GM13977 (cell line): ENCODE measurements at regions not wholly inside any gene's neighbourhood (a gene's known extent, or its start where the extent isn't known, plus 50 kb on each side); places are given as distances from the start of the nearest gene placed in this dataset.

Source experiments
- DNase-seq: peaks from one replicate; pipeline ENCODE4 v3.0.0; 2012; ENCODE audit warnings: low spot score
- in situ Hi-C: fragments of 300-500 bp; cut with MboI; formaldehyde crosslinking; loops from one replicate; pipeline ENCODE4 v1.12.0; 2022; ENCODE audit warnings: low sequenced_read_pairs, low pct_unique_long_range_greater_than_20kb, mixed read lengths, inconsistent platforms; ENCODE audit not compliant: unreplicated experiment
- TF ChIP-seq, protein P1 (sequence below): IDR thresholded peaks from 2 replicates; pipeline ENCODE4 v1.5.1; 2012; ENCODE audit warnings: mild to moderate bottlenecking, control low read depth; ENCODE audit not compliant: insufficient read depth; ENCODE audit errors: extremely low read depth, missing control alignments

GRCh38 chr15:69557020-69557706 is 104.5 kb downstream of the RPLP1 start:
- in situ Hi-C loops: no loop called here
- DNase-seq: no peak
- TF ChIP-seq, protein P1, sequence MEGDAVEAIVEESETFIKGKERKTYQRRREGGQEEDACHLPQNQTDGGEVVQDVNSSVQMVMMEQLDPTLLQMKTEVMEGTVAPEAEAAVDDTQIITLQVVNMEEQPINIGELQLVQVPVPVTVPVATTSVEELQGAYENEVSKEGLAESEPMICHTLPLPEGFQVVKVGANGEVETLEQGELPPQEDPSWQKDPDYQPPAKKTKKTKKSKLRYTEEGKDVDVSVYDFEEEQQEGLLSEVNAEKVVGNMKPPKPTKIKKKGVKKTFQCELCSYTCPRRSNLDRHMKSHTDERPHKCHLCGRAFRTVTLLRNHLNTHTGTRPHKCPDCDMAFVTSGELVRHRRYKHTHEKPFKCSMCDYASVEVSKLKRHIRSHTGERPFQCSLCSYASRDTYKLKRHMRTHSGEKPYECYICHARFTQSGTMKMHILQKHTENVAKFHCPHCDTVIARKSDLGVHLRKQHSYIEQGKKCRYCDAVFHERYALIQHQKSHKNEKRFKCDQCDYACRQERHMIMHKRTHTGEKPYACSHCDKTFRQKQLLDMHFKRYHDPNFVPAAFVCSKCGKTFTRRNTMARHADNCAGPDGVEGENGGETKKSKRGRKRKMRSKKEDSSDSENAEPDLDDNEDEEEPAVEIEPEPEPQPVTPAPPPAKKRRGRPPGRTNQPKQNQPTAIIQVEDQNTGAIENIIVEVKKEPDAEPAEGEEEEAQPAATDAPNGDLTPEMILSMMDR: no peak

- DNase-seq: no peak
- in situ Hi-C loops: no loop called here
- TF ChIP-seq, protein P1: no peak
These were observed 105.2 kb downstream of the RPLP1 start for GRCh38 chr15:69557707-69558409.

DNA sequence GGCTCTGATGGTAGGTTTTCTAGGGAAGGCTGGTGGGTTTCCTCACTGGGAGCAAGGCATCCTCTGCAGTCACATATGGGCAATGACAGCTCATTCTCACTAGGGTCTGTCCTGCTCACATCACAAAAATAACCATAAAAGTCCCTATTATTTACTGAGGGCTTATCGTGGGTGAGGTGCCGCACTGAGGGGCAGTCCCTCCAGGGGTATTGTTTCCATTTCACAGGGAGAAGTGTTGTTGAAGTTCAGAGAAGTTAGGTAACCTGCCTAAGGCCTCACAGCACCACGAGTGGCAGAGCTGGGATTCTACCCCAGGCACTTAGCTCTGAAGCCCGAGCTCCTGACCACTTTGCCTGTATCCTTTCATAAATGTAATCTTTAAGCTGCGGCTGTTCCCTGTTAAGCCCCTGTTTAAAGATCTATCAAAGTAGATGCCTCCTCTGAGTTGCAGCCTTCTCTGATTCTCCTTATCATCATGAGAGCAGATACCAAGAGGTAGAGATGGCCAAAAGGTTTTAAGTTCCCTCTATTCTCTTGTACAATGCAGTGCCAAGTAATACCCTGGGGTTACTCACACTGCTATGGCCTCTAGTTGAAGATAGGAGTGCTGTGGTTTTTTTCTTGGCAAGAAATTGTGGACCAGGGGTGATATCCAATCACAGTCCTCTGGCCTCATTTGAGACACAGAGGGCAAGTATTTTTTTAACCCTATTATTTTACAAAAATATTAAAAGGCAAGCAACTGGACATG is 107.0 kb downstream of the RPLP1 start:
- in situ Hi-C loops: no loop called here
- no peak for DNase-seq
- TF ChIP-seq, protein P1: no peak

DNA sequence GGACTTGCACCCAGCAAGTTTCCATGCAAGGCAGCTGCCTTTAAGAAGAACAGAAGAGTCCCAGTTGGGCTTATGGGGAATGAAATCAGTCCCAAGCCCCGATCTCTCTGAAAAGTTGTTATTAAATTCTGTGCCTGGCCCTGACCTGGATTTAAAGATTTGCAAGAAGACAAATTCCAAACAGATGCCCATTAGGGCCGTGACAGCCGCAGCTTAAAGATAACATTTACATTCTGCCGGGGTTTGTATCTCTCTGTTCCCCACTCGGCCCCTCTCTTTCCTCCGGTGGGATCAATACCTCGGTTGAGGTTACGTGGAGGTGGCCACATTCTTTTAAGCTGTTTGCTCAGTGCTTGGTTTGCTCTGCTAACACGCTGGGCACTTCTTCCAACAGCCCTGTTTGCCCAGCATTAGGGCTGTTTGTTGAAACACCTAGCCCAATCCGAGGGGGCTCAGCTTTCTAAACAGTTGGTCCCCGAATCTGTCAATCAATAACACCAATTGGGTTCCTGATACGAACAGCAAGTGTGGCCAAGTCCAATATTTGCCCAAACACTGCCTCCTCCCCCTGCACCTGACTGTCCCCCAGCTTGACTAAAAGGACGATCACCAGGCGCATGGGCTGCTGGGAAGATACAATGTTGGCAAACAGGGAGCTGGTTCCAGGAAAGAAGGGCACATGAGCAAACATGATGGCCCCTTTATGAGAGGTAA is 108.6 kb downstream of the RPLP1 start:
- in situ Hi-C loops: no loop called here
- TF ChIP-seq, protein P1: no peak
- no peak for DNase-seq

GRCh38 chr15:69562116-69562515 is 109.5 kb downstream of the RPLP1 start:
- in situ Hi-C loops: no loop called here
- no peak for DNase-seq
- TF ChIP-seq, protein P1: no peak

GRCh38 chr15:69562564-69562963 is 109.9 kb downstream of the RPLP1 start:
- TF ChIP-seq, protein P1: no peak
- no peak for DNase-seq
- in situ Hi-C loops: no loop called here
